Gastroesophageal sphincter (tissue), 3 donors: ENCODE measurements at regions not wholly inside any gene's neighbourhood (a gene's known extent, or its start where the extent isn't known, plus 50 kb on each side); places are given as distances from the start of the nearest gene placed in this dataset.
"Not testable (repeated sequence)": the region's sequence is repeated elsewhere in the genome, so short reads cannot be mapped to it uniquely, and the experiment has no call there.

Source experiments
- EP300 ChIP-seq: sonication (generic); formaldehyde crosslinking; IDR thresholded peaks from one replicate; pipeline ENCODE4 v1.6.1; 2017; ENCODE audit warnings: antibody characterized with exemption, mild to moderate bottlenecking
- POLR2A ChIP-seq, 2 donors: fragments of 450-650 bp; IDR thresholded peaks; one replicate each; pipeline ENCODE4 v1.6.1; 2017; ENCODE audit warnings: antibody characterized with exemption in 2 of 2, mild to moderate bottlenecking in 2 of 2, moderate library complexity in 1 of 2
- TF ChIP-seq, protein P1 (sequence below), 4 experiments: fragments of 200-600 bp in 2 of 4; fragments of 450-650 bp in 2 of 4; sonication (generic) in 1 of 4; IDR thresholded peaks; one replicate each; pipeline ENCODE4 v1.5.1; 2017 to 2019; ENCODE audit warnings: antibody characterized with exemption in 4 of 4, mild to moderate bottlenecking in 2 of 4, moderate library complexity in 2 of 4

DNA sequence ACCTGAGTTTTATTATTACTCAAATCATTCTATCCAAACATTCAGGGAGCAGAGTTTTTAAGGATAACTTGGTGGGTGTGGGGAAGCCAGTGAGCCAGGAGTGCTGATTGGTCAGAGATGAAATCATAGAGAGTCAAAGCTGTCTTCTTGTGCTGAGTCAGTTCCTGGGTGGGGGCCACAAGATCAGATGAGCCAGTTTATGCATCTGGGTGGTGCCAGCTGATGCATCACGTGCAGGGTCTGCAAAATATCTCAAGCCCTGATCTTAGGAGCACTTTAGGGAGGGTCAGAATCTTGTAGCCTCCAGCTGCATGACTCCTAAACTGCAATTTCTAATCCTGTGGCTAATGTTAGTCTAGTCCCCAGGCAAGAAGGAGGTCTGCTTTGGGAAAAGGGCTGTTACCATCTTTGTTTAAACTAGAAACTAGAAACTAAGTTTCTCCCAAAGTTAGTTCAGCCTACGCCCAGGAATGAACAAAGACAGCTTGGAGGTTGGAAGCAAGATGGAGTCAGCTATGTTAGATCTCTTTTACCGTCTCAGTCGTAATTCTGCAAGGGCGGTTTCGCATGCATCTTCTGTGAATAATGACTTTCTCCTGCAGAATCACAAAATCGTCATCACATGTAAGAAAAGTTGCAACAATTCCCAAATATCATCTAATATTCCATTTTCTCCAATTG lies 97.5 kb downstream of the ZNF664 start:
- TF ChIP-seq, protein P1, sequence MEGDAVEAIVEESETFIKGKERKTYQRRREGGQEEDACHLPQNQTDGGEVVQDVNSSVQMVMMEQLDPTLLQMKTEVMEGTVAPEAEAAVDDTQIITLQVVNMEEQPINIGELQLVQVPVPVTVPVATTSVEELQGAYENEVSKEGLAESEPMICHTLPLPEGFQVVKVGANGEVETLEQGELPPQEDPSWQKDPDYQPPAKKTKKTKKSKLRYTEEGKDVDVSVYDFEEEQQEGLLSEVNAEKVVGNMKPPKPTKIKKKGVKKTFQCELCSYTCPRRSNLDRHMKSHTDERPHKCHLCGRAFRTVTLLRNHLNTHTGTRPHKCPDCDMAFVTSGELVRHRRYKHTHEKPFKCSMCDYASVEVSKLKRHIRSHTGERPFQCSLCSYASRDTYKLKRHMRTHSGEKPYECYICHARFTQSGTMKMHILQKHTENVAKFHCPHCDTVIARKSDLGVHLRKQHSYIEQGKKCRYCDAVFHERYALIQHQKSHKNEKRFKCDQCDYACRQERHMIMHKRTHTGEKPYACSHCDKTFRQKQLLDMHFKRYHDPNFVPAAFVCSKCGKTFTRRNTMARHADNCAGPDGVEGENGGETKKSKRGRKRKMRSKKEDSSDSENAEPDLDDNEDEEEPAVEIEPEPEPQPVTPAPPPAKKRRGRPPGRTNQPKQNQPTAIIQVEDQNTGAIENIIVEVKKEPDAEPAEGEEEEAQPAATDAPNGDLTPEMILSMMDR (IDR thresholded peaks at IDR 0.05), result not testable (repeated sequence)
- TF ChIP-seq EP300; POLR2A (IDR thresholded peaks at IDR 0.05): not testable (repeated sequence)
